HEK293 (cell line): ENCODE measurements at regions not wholly inside any gene's neighbourhood (a gene's known extent, or its start where the extent isn't known, plus 50 kb on each side); places are given as distances from the start of the nearest gene placed in this dataset.

ENCODE experiments used
- BCL11A ChIP-seq: fragments of 450-650 bp; formaldehyde crosslinking; IDR thresholded peaks from 2 replicates; pipeline ENCODE4 v1.5.1; 2016; ENCODE audit warnings: low read depth, missing biosample characterization, missing genetic modification characterization
- GLI4 ChIP-seq: fragments of 450-650 bp; formaldehyde crosslinking; IDR thresholded peaks from 2 replicates; pipeline ENCODE4 v1.5.1; 2016; ENCODE audit warnings: missing biosample characterization, missing genetic modification characterization
- ZFP37 ChIP-seq: fragments of 450-650 bp; formaldehyde crosslinking; IDR thresholded peaks from 2 replicates; pipeline ENCODE4 v1.5.1; 2016; ENCODE audit warnings: missing biosample characterization, missing genetic modification characterization
- ZNF670 ChIP-seq: fragments of 450-650 bp; formaldehyde crosslinking; IDR thresholded peaks from 2 replicates; pipeline ENCODE4 v1.5.1; 2016; ENCODE audit warnings: missing biosample characterization, missing genetic modification characterization, low read depth
- TF ChIP-seq, protein P1 (sequence below): fragments of 450-650 bp; formaldehyde crosslinking; IDR thresholded peaks from 2 replicates; pipeline ENCODE4 v1.5.1; 2016; ENCODE audit warnings: missing biosample characterization, missing genetic modification characterization, low read depth
- TF ChIP-seq, protein P2 (sequence below): sonication (generic); formaldehyde crosslinking; IDR thresholded peaks from 2 replicates; pipeline ENCODE4 v1.8.1; 2022; ENCODE audit warnings: mild to moderate bottlenecking, moderate library complexity, missing genetic modification reagents

DNA sequence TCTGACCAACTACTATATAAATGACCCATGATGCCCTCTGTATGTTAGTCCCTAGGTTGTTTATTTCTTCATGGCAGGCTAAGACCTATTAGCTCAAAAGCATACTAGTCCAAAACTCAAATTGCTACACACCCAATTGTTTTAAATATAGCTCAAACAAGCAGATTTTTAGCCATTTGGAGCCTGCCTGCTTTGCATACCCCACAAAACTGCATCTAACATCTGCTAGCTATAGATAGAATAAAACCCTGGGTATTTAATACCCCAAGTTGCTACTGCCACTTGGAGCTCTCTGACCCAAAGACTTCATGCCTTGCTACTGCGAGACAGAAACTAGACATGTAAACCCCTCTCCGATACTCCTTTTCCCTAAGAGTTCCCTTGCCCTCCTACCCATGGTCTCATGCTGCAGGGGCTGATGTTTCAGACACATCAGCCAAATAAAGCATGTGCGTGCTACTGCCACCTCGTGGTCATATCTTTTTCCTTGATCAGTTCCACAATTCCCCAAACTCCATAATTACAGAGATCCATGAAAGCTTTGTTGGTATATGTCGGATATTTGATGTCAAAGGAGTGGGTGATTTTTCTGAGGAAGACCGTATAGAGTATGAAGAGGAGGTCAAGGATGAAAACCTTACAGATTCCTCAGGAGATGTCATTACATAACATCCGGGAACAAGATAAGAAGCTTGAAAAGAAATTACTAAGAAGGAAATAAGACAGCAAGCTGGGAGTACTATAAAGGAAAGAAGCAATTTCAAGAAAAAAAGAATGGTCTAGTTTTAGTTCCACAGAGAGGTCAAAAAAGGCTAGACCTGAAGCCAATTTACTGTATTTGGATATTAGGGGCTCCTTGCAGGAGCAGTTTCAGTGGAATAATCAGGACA is 386.6 kb downstream of the SH2D4B start:
- TF ChIP-seq, protein P1, sequence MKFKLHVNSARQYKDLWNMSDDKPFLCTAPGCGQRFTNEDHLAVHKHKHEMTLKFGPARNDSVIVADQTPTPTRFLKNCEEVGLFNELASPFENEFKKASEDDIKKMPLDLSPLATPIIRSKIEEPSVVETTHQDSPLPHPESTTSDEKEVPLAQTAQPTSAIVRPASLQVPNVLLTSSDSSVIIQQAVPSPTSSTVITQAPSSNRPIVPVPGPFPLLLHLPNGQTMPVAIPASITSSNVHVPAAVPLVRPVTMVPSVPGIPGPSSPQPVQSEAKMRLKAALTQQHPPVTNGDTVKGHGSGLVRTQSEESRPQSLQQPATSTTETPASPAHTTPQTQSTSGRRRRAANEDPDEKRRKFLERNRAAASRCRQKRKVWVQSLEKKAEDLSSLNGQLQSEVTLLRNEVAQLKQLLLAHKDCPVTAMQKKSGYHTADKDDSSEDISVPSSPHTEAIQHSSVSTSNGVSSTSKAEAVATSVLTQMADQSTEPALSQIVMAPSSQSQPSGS (tag by site-specific recombination): no peak
- TF ChIP-seq, protein P2, sequence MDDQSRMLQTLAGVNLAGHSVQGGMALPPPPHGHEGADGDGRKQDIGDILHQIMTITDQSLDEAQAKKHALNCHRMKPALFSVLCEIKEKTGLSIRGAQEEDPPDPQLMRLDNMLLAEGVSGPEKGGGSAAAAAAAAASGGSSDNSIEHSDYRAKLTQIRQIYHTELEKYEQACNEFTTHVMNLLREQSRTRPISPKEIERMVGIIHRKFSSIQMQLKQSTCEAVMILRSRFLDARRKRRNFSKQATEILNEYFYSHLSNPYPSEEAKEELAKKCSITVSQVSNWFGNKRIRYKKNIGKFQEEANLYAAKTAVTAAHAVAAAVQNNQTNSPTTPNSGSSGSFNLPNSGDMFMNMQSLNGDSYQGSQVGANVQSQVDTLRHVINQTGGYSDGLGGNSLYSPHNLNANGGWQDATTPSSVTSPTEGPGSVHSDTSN (CRISPR knock-in tag): no peak
- no peak for TF ChIP-seq BCL11A (tag by site-specific recombination)
- TF ChIP-seq GLI4 (tag by site-specific recombination): no peak
- no peak for TF ChIP-seq ZFP37 (tag by site-specific recombination)
- TF ChIP-seq ZNF670 (tag by site-specific recombination): no peak
